Spleen (tissue), 7 donors: ENCODE measurements at regions not wholly inside any gene's neighbourhood (a gene's known extent, or its start where the extent isn't known, plus 50 kb on each side); places are given as distances from the start of the nearest gene placed in this dataset.

Source experiments
- POLR2A ChIP-seq, 3 donors: fragments of 450-650 bp; IDR thresholded peaks; one replicate each; pipeline ENCODE4 v1.5.1; 2017; ENCODE audit warnings: antibody characterized with exemption in 3 of 3, mild to moderate bottlenecking in 1 of 3
- POLR2AphosphoS5 ChIP-seq, 3 donors: sonication (generic); formaldehyde crosslinking; IDR thresholded peaks; one replicate each; pipeline ENCODE4 v1.5.1; 2017; ENCODE audit warnings: antibody characterized with exemption in 3 of 3
- TF ChIP-seq, protein P1 (sequence below), 11 experiments: fragments of 200-600 bp in 7 of 11; fragments of 450-650 bp in 4 of 11; sonication (generic) in 4 of 11; IDR thresholded peaks in 8 of 11; conservative IDR thresholded peaks in 3 of 11; 1 replicate in 7 of 11; 2 replicates in 4 of 11; pipeline versions ENCODE4 v1.4.0 to v1.8.0; 2016 to 2021; ENCODE audit warnings: antibody characterized with exemption in 11 of 11, inconsistent platforms in 4 of 11, mild to moderate bottlenecking in 1 of 11
- donor health status: DM: no; HTN: no; CAD: no; lungs with moderate emphysema.
- donor health status: DM: no; HTN: no; CAD: no.
- donor health status: DM: no; HTN: no; CAD: no.

DNA sequence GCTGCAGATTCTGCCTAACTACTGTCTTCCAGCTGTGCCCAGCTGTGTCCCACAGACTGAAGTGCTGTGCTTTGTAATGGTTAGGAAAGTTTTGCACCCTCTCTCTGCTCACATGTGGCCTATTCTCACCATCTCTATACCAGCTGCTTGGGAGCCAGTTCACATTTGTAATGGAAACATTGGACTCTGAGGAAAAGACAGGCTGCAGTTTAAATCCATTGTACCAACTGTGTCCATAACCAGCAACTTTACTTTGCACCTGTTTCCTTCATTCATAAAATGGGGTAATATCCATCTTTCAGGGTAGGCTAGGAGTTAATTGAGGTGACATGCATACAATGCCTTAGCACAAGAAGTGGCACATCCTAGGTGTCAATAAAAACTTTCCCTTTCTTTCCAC, 344.0 kb downstream of the TNS1 start:
- TF ChIP-seq, protein P1, sequence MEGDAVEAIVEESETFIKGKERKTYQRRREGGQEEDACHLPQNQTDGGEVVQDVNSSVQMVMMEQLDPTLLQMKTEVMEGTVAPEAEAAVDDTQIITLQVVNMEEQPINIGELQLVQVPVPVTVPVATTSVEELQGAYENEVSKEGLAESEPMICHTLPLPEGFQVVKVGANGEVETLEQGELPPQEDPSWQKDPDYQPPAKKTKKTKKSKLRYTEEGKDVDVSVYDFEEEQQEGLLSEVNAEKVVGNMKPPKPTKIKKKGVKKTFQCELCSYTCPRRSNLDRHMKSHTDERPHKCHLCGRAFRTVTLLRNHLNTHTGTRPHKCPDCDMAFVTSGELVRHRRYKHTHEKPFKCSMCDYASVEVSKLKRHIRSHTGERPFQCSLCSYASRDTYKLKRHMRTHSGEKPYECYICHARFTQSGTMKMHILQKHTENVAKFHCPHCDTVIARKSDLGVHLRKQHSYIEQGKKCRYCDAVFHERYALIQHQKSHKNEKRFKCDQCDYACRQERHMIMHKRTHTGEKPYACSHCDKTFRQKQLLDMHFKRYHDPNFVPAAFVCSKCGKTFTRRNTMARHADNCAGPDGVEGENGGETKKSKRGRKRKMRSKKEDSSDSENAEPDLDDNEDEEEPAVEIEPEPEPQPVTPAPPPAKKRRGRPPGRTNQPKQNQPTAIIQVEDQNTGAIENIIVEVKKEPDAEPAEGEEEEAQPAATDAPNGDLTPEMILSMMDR (IDR thresholded peaks at IDR 0.05 in 8 of 11, conservative IDR thresholded peaks at IDR 0.05 in 3 of 11) = no peak
- TF ChIP-seq POLR2AphosphoS5 (IDR thresholded peaks at IDR 0.05) = no peak
- TF ChIP-seq POLR2A (IDR thresholded peaks at IDR 0.05) = no peak
